NCI-H1694 treated with DMSO at 0.1 percent for 48 hours (cell line): ENCODE measurements at regions not wholly inside any gene's neighbourhood (a gene's known extent, or its start where the extent isn't known, plus 50 kb on each side); places are given as distances from the start of the nearest gene placed in this dataset.

Source experiments
- DNase-seq: peaks from one replicate; lab custom pipeline; 2025; lab: John Stamatoyannopoulos, UW

DNA sequence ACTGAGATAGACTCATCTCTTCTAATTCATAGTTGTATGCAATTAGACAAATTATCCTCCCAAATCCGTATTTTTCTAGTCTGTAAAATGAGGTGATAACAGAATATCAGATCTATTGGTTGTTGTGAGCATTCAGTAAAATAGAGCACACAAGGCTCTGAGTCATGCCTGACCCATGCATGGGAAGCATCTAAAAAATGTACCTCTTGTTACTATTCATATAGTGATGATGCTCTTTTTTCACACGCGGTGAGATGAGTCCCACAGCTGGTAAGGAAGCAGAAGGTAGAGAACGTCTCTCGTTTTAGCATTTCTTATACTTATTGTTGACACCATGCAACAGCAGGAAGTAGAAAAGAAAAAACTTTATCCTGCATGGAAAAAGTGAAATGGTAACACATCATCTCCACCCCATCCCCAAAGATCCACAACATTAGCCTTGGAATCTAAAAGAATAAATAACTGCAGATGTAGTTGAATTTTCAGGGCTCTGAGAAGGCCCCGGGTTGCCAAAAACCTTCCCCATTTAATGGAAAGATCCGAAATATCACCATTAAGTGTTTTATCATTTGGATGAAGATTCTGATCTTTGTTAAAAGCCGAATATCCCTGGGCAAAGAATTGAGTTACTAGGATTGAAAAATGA is 215.6 kb downstream of the TMEM114 start:
- no peak for DNase-seq

- DNase-seq: no peak
These were observed 216.5 kb downstream of the TMEM114 start for GRCh38 chr16:8373676-8374431.

DNA sequence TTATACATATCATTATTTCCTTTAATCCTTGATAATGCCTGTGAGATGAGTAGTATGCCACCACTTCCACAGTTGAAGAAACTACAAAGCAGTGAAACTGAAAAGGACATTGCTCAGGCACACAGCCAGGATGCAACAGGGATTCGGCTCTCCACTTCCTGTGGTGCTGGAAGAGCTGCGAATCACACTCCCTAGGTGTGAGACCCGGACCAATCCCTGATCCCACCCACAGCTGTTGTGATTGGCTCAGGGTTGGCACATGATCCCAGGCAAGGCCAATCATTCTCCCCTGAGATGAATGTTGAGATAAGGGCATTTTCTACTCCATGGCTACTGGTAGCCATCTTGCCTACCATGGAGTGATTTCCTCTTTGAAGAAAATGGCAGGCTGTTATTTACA is 218.2 kb downstream of the TMEM114 start:
- DNase-seq: no peak

DNA sequence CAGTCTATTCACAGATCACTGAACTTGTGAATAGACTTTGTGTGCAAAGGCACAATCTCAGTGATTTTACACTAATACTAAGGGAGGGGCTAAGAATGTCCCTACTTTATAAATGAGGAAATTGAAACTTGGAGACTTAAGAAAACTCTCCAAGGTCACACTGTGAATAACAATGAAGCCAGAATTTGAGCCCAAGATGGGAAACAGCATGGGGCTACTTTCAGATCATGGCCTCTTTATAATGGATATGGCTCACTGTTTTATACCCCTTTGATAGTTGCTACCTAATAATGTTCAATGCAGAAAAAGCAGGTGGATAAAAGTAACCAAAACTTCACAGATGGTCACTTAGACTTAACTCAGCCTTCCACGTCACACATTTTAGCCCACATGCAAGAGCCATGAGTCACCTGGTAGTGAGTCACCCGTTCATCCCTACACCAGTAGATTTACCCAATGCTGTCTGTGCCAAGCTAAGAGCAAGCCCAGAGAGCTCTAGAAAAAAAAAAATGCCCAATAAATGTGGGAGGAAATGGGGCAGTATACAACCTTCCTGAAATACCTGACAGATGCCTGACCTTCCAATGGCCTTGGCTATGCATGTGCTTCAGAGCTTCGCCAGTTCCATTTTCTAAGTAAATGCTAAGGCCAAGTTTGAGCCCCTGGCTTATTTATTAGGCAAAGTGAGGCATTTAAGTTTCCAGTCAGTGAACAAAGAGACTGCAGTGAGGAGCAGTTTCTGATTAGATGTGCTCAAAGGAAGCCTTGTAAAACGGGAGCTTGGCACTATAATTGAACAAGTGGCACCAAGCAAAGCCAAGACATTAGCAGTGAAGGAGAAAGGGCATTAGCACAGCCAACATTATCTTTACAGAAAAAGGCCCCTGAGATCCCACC is 219.7 kb downstream of the TMEM114 start:
- DNase-seq: no peak

DNA sequence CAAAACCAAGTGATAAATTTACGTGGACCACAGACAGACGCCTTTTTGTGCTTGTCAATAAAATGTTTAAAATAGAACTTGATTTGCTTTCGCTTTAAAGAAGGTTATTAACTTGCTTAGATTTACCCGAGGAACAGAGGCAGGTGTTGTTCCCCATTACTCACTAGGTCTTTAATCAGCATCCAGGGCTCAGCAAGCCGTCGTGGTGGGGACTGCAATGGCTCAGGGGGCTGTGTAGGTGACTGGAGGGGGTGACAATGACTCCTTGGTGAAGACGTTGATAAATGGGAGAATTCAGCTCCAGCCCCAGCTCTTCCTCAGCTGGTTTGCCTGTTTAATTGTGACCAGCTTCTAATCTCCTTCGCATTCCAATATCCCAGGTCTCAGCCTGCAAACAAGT is 231.4 kb downstream of the TMEM114 start:
- DNase-seq: no peak

GRCh38 chr16:8355675-8356074 is 234.6 kb downstream of the TMEM114 start:
- DNase-seq: peak; percentile 5

GRCh38 chr16:8346294-8346693 is 244.0 kb downstream of the TMEM114 start:
- no peak for DNase-seq

- no peak for DNase-seq
These were observed 248.0 kb downstream of the TMEM114 start for GRCh38 chr16:8342276-8342675.

- no peak for DNase-seq
These were observed 259.6 kb downstream of the TMEM114 start for GRCh38 chr16:8330761-8331160.

DNA sequence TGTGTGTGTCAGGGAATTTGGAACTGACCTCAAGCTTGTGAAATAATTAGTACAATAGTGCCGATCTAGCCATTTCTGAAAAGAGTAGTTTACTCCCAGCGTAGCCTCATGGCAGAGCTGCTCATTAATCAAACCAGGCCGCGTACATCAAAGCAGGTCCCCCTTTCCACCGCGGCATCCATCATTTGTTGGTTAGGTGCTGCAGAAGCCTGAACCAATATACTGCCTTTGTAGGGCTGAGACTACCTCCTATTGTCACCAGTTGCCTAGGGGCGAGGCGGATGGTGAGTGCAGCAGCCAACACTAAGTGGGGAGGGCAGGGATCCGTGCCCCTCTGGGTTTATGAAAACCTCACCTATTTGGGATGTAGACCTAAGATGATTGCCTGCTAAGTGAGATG is 264.1 kb downstream of the TMEM114 start:
- no peak for DNase-seq

DNA sequence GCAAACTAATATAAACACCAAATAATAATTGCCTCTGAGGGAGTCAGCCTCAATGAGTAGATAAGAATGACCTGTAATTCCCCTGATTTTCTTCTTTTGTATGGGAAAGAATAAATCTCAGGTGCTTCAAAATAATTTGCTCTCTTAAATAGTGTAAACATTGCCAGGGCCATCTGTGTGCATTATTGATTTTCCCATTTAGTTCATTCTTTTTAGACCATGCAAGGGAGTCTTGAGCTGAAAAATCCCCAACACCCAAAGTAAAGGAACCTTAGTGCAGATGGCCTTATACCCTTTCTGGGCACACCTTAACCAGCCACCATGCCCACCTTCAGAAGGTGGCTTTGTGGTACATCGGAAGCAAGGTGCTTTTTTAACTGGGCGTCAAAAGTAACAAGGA is 267.2 kb downstream of the TMEM114 start:
- DNase-seq: no peak

- DNase-seq: no peak
These were observed 270.2 kb downstream of the TMEM114 start for GRCh38 chr16:8320131-8320530.

DNA sequence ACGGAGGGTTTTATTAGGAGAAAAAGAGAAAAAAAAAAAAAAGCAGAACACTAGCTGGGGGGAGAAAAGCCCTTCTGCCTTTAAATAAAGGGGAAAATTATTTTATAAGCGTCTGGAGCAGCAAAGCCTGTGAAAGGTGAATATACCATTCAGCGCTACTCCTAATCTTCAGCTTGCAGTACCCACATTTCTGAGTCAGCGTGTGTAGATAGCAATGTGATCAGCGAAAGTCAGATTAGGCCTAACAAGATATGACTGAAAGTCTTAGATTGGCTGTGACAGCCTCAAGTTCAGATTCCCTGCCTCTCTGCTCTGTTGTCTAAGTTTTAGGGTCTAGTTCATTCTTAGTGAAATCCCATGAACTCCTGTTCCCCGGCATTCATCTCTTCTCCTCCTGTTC is 279.5 kb downstream of the TMEM114 start:
- DNase-seq: no peak

- no peak for DNase-seq
These were observed 280.0 kb downstream of the TMEM114 start for GRCh38 chr16:8310323-8310722.

DNA sequence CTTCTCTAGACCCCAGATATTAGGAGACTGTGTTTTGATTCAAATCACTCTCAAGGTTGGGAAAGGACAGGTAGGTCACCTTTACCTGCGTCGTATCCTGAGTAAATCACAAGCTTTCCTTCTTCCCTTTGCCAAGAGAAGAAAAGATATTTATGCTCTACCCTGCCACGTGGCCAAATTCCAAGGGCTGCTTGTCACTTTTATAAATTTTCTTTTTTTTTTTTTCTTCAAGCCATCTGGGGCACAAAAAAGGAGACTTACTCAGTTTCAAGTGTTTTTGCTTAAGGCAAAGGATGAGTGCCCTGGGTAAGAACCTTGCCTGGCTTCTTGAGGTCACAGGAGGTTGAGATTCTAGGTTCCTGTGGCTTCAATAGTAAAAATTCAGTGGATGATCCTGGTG is 285.1 kb downstream of the TMEM114 start:
- no peak for DNase-seq

DNA sequence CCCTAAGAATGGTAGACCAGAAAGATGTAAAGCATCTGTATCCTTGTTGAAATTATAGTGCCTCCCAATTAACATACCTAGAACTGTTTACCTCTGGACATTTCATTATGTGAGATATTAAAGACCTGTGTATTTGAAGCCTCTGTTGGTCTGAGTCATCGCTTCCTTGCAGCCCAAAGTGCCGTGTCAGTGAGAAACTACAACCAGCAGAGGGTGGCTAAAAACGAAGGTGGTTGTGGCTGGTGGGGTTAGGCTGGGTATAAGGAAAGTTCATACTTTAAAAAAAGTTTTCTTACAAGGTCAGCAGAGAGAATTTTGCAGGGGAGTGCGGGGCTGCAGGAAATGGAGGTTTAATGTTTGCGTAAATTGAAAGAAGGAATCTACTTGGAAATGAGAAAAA is 290.7 kb downstream of the TMEM114 start:
- DNase-seq: no peak

GRCh38 chr16:8295513-8296237 is 294.6 kb downstream of the TMEM114 start:
- no peak for DNase-seq

GRCh38 chr16:8293413-8293812 is 296.9 kb downstream of the TMEM114 start:
- DNase-seq: no peak

DNA sequence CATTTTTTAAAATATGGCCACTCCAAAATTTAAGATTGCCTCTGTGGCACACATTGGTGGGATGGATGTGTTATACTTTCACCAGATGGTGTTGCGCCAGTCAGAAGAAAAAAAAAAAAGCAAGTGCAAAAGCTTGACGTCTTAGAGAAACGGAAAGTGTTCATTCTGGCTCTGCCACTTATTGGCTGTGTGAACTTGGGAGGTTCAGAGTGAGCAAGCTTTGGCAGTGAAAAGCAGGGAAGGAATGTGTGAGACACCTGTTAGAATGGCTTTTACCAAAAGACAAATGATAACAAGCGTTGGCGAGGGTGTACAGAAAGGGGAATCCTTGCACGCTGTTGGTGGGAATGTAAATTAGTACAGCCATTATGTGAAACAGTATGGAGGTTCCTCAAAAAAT is 298.0 kb downstream of the TMEM114 start:
- DNase-seq: no peak

GRCh38 chr16:8286348-8286747 is 304.0 kb downstream of the TMEM114 start:
- DNase-seq: no peak

DNA sequence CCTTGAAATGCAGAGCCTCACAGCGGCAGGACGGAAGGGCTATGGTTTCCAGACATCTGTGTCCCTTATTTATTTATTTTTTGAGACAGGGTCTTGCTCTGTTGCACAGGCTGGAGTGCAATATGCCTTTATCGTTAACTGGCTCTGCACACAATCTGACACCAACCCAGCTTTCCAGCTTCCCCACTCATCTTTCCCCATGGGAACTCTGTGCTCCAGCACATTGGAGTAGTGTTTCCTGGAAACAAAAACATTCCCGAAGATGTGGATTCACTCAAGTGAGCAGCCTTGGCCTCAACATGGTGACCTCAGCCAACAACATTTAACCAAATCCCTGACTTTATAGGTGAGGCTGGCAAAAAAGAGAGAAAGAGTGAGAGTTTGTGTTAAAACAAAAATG is 307.1 kb downstream of the TMEM114 start:
- no peak for DNase-seq

DNA sequence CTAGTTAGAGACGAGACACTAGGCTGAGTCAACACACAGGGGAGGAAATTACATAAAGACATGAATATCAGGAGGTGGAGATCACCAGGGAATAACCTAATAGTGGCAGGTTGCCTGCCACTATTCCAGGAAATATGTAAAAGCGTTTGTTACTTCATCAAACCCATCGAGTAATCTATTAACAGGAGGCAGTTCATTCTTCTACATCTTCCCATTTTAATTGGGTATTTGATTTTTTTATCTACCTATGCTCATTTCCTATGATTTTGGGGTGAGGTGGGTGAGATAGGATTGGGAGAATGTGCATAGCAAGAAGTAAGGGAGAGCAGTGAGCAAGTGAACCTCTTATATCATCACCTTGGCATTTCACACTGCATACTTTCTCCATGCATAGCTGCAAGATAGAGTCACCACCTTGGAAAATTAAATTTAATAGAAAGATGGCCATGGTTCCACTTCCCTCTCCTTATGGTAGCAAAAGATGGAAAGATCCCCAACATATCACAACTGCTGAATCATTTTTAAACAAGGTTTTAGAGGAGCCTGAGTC is 312.2 kb downstream of the TMEM114 start:
- DNase-seq: no peak
